GM23338 (cell line): ENCODE measurements at regions not wholly inside any gene's neighbourhood (a gene's known extent, or its start where the extent isn't known, plus 50 kb on each side); places are given as distances from the start of the nearest gene placed in this dataset.

ENCODE experiments used
- ATAC-seq: fragments of 200-7000 bp; cut with Tn5 transposase; 3 replicates; pipeline ENCODE4 v1.9.1; 2020
- DNase-seq: peaks from one replicate; pipeline ENCODE4 v3.0.0-alpha.2; 2015; ENCODE audit warnings: low spot score
- H2AFZ ChIP-seq: fragments of 200-600 bp; sonication (generic); 2 replicates; pipeline ENCODE4 v1.8.0; 2016; ENCODE audit warnings: antibody characterized with exemption, mild to moderate bottlenecking, moderate library complexity
- H3F3A ChIP-seq: fragments of 200-600 bp; sonication (generic); replicated peaks from 2 replicates; pipeline ENCODE4 v1.8.0; 2017; ENCODE audit warnings: antibody characterized with exemption, mixed run types, low read depth
- H3K27ac ChIP-seq: fragments of 200-600 bp; sonication (generic); 2 replicates; pipeline ENCODE4 v1.6.1; 2016; ENCODE audit warnings: low read depth
- H3K27me3 ChIP-seq: fragments of 200-600 bp; sonication (generic); 2 replicates; pipeline ENCODE4 v1.8.0; 2016; ENCODE audit warnings: mild to moderate bottlenecking, mixed run types, moderate library complexity; ENCODE audit not compliant: insufficient read depth
- H3K36me3 ChIP-seq: fragments of 200-600 bp; sonication (generic); 2 replicates; pipeline ENCODE4 v1.8.0; 2016; ENCODE audit warnings: mild to moderate bottlenecking; ENCODE audit not compliant: insufficient read depth
- H3K4me1 ChIP-seq: fragments of 200-600 bp; sonication (generic); 2 replicates; pipeline ENCODE4 v1.8.0; 2016; ENCODE audit warnings: mild to moderate bottlenecking, moderate library complexity; ENCODE audit not compliant: insufficient read depth
- H3K4me2 ChIP-seq: fragments of 200-600 bp; sonication (generic); 2 replicates; pipeline ENCODE4 v1.7.1; 2017; ENCODE audit warnings: mixed run types
- H3K4me3 ChIP-seq: fragments of 200-600 bp; sonication (generic); 2 replicates; pipeline ENCODE4 v1.6.1; 2016; ENCODE audit warnings: mixed run types
- H3K79me2 ChIP-seq: fragments of 200-600 bp; sonication (generic); replicated peaks from 2 replicates; pipeline ENCODE4 v1.8.0; 2017; ENCODE audit warnings: mild to moderate bottlenecking; ENCODE audit not compliant: insufficient read depth
- H3K9me2 ChIP-seq: fragments of 200-600 bp; sonication (generic); 2 replicates; pipeline ENCODE4 v1.8.0; 2017; ENCODE audit not compliant: insufficient read depth
- H4K20me1 ChIP-seq: fragments of 200-600 bp; sonication (generic); replicated peaks from 2 replicates; pipeline ENCODE4 v1.8.0; 2017; ENCODE audit warnings: mild to moderate bottlenecking; ENCODE audit not compliant: insufficient read depth
- H3K27ac Mint-ChIP-seq: 2 replicates; pipeline ENCODE4 v1.8.0; 2020; ENCODE audit warnings: inconsistent platforms, mild to moderate bottlenecking, moderate library complexity, mixed read lengths
- H3K27me3 Mint-ChIP-seq: 3 replicates; pipeline ENCODE4 v1.8.0; 2022; ENCODE audit warnings: low read depth, mild to moderate bottlenecking, moderate library complexity, mixed read lengths, inconsistent platforms; ENCODE audit not compliant: insufficient read depth, poor library complexity
- H3K36me3 Mint-ChIP-seq: 3 replicates; pipeline ENCODE4 v1.8.0; 2021; ENCODE audit warnings: low read depth, mild to moderate bottlenecking, inconsistent platforms, moderate library complexity, mixed read lengths
- H3K4me1 Mint-ChIP-seq: 3 replicates; pipeline ENCODE4 v1.8.0; 2020; ENCODE audit warnings: mild to moderate bottlenecking, inconsistent platforms, mixed read lengths
- H3K4me3 Mint-ChIP-seq: 3 replicates; pipeline ENCODE4 v1.8.0; 2021; ENCODE audit warnings: moderate library complexity, mild to moderate bottlenecking, inconsistent platforms, mixed read lengths
- H3K9me3 Mint-ChIP-seq: 3 replicates; pipeline ENCODE4 v1.8.0; 2020; ENCODE audit warnings: moderate library complexity, mild to moderate bottlenecking, inconsistent platforms, mixed read lengths
- CREB1 ChIP-seq: fragments of 250-450 bp; sonication (Bioruptor Pico); IDR thresholded peaks from 2 replicates; pipeline ENCODE4 v1.5.0; 2020; ENCODE audit warnings: low read depth, mild to moderate bottlenecking, moderate library complexity
- EZH2 ChIP-seq: fragments of 200-600 bp; sonication (generic); IDR thresholded peaks from one replicate; pipeline ENCODE4 v1.8.0; 2017; ENCODE audit warnings: antibody characterized with exemption, mild to moderate bottlenecking, low read depth; ENCODE audit not compliant: unreplicated experiment
- EZH2phosphoT487 ChIP-seq: fragments of 200-600 bp; sonication (generic); IDR thresholded peaks from one replicate; pipeline ENCODE4 v1.8.1; 2018; ENCODE audit warnings: antibody characterized with exemption; ENCODE audit not compliant: unreplicated experiment
- JUNB ChIP-seq: IDR thresholded peaks from one replicate; pipeline ENCODE4 v1.6.1; 2016; ENCODE audit warnings: antibody characterized with exemption; ENCODE audit not compliant: unreplicated experiment
- NANOG ChIP-seq: IDR thresholded peaks from 2 replicates; pipeline ENCODE4 v1.6.1; 2016; ENCODE audit warnings: antibody characterized with exemption, borderline replicate concordance
- POLR2AphosphoS5 ChIP-seq: IDR thresholded peaks from 2 replicates; pipeline ENCODE4 v1.6.1; 2016; ENCODE audit warnings: antibody characterized with exemption, low read depth
- STAT1 ChIP-seq: IDR thresholded peaks from one replicate; pipeline ENCODE4 v1.6.1; 2016; ENCODE audit warnings: antibody characterized with exemption; ENCODE audit not compliant: unreplicated experiment
- ZNF114 ChIP-seq: fragments of 250-450 bp; sonication (Bioruptor Pico); IDR thresholded peaks from 2 replicates; pipeline ENCODE4 v1.5.0; 2020; ENCODE audit warnings: mild to moderate bottlenecking, moderate library complexity
- ZNF331 ChIP-seq: fragments of 250-450 bp; sonication (Bioruptor Pico); IDR thresholded peaks from 2 replicates; pipeline ENCODE4 v1.5.0; 2020; ENCODE audit warnings: low read depth, mild to moderate bottlenecking, moderate library complexity
- TF ChIP-seq, protein P1 (sequence below), 2 experiments: fragments of 200-600 bp in 1 of 2; sonication (generic) in 1 of 2; conservative IDR thresholded peaks; 2 replicates each; pipeline versions ENCODE4 v1.5.1 to v1.6.1; 2016 to 2017; ENCODE audit warnings: antibody characterized with exemption in 2 of 2, low read depth in 2 of 2, mild to moderate bottlenecking in 2 of 2, moderate library complexity in 1 of 2
- TF ChIP-seq, protein P2 (sequence below): IDR thresholded peaks from one replicate; pipeline ENCODE4 v1.6.1; 2018; ENCODE audit warnings: antibody characterized with exemption; ENCODE audit not compliant: unreplicated experiment
- TF ChIP-seq, protein P3 (sequence below): fragments of 250-450 bp; sonication (Bioruptor Pico); IDR thresholded peaks from 2 replicates; pipeline ENCODE4 v1.5.0; 2020; ENCODE audit warnings: mild to moderate bottlenecking, moderate library complexity
- TF ChIP-seq, protein P4 (sequence below): IDR thresholded peaks from 2 replicates; pipeline ENCODE4 v1.6.1; 2016; ENCODE audit warnings: antibody characterized with exemption

DNA sequence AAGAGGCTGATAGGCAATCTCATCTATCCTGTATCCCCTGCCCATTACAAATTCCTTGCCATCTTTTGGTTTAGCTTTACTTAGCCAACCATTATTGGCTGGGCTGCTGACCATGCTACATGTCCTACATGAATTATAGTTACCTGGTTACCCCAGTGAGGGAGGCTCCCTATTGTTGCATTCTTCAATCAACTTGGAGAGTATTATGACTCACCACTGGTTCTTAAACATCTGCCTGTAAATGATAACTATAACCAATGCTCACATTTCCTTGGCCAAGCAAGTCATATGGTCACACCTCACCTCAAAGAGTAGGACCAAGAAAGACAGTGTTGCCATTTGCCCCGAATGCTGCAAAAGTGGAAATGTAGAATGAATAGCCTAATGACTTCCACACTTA is 297.6 kb downstream of the IL15 start:
- H3K36me3 Mint-ChIP-seq, result peaks cover 22% of the 10 kb centered on the region; the same call in 2 of the 3 replicates
- no peak for DNase-seq
- no peak for TF ChIP-seq EZH2phosphoT487
- TF ChIP-seq JUNB, result no peak
- no peak for TF ChIP-seq CREB1 (CRISPR knock-in tag)
- TF ChIP-seq, protein P1, sequence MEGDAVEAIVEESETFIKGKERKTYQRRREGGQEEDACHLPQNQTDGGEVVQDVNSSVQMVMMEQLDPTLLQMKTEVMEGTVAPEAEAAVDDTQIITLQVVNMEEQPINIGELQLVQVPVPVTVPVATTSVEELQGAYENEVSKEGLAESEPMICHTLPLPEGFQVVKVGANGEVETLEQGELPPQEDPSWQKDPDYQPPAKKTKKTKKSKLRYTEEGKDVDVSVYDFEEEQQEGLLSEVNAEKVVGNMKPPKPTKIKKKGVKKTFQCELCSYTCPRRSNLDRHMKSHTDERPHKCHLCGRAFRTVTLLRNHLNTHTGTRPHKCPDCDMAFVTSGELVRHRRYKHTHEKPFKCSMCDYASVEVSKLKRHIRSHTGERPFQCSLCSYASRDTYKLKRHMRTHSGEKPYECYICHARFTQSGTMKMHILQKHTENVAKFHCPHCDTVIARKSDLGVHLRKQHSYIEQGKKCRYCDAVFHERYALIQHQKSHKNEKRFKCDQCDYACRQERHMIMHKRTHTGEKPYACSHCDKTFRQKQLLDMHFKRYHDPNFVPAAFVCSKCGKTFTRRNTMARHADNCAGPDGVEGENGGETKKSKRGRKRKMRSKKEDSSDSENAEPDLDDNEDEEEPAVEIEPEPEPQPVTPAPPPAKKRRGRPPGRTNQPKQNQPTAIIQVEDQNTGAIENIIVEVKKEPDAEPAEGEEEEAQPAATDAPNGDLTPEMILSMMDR (conservative IDR thresholded peaks at IDR 0.05; ENCODE audit: low read depth in 2 of 2), result no peak
- TF ChIP-seq STAT1, result no peak
- no peak for TF ChIP-seq EZH2
- TF ChIP-seq, protein P2, sequence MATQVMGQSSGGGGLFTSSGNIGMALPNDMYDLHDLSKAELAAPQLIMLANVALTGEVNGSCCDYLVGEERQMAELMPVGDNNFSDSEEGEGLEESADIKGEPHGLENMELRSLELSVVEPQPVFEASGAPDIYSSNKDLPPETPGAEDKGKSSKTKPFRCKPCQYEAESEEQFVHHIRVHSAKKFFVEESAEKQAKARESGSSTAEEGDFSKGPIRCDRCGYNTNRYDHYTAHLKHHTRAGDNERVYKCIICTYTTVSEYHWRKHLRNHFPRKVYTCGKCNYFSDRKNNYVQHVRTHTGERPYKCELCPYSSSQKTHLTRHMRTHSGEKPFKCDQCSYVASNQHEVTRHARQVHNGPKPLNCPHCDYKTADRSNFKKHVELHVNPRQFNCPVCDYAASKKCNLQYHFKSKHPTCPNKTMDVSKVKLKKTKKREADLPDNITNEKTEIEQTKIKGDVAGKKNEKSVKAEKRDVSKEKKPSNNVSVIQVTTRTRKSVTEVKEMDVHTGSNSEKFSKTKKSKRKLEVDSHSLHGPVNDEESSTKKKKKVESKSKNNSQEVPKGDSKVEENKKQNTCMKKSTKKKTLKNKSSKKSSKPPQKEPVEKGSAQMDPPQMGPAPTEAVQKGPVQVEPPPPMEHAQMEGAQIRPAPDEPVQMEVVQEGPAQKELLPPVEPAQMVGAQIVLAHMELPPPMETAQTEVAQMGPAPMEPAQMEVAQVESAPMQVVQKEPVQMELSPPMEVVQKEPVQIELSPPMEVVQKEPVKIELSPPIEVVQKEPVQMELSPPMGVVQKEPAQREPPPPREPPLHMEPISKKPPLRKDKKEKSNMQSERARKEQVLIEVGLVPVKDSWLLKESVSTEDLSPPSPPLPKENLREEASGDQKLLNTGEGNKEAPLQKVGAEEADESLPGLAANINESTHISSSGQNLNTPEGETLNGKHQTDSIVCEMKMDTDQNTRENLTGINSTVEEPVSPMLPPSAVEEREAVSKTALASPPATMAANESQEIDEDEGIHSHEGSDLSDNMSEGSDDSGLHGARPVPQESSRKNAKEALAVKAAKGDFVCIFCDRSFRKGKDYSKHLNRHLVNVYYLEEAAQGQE, result no peak
- TF ChIP-seq, protein P3, sequence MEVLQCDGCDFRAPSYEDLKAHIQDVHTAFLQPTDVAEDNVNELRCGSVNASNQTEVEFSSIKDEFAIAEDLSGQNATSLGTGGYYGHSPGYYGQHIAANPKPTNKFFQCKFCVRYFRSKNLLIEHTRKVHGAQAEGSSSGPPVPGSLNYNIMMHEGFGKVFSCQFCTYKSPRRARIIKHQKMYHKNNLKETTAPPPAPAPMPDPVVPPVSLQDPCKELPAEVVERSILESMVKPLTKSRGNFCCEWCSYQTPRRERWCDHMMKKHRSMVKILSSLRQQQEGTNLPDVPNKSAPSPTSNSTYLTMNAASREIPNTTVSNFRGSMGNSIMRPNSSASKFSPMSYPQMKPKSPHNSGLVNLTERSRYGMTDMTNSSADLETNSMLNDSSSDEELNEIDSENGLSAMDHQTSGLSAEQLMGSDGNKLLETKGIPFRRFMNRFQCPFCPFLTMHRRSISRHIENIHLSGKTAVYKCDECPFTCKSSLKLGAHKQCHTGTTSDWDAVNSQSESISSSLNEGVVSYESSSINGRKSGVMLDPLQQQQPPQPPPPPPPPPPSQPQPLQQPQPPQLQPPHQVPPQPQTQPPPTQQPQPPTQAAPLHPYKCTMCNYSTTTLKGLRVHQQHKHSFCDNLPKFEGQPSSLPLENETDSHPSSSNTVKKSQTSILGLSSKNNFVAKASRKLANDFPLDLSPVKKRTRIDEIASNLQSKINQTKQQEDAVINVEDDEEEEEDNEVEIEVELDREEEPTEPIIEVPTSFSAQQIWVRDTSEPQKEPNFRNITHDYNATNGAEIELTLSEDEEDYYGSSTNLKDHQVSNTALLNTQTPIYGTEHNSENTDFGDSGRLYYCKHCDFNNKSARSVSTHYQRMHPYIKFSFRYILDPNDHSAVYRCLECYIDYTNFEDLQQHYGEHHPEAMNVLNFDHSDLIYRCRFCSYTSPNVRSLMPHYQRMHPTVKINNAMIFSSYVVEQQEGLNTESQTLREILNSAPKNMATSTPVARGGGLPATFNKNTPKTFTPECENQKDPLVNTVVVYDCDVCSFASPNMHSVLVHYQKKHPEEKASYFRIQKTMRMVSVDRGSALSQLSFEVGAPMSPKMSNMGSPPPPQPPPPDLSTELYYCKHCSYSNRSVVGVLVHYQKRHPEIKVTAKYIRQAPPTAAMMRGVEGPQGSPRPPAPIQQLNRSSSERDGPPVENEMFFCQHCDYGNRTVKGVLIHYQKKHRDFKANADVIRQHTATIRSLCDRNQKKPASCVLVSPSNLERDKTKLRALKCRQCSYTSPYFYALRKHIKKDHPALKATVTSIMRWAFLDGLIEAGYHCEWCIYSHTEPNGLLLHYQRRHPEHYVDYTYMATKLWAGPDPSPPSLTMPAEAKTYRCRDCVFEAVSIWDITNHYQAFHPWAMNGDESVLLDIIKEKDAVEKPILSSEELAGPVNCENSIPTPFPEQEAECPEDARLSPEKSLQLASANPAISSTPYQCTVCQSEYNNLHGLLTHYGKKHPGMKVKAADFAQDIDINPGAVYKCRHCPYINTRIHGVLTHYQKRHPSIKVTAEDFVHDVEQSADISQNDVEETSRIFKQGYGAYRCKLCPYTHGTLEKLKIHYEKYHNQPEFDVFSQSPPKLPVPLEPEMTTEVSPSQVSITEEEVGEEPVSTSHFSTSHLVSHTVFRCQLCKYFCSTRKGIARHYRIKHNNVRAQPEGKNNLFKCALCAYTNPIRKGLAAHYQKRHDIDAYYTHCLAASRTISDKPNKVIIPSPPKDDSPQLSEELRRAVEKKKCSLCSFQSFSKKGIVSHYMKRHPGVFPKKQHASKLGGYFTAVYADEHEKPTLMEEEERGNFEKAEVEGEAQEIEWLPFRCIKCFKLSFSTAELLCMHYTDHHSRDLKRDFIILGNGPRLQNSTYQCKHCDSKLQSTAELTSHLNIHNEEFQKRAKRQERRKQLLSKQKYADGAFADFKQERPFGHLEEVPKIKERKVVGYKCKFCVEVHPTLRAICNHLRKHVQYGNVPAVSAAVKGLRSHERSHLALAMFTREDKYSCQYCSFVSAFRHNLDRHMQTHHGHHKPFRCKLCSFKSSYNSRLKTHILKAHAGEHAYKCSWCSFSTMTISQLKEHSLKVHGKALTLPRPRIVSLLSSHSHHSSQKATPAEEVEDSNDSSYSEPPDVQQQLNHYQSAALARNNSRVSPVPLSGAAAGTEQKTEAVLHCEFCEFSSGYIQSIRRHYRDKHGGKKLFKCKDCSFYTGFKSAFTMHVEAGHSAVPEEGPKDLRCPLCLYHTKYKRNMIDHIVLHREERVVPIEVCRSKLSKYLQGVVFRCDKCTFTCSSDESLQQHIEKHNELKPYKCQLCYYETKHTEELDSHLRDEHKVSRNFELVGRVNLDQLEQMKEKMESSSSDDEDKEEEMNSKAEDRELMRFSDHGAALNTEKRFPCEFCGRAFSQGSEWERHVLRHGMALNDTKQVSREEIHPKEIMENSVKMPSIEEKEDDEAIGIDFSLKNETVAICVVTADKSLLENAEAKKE (CRISPR knock-in tag), result no peak
- TF ChIP-seq ZNF331 (CRISPR knock-in tag), result no peak
- no peak for TF ChIP-seq ZNF114 (CRISPR knock-in tag)
- no peak for TF ChIP-seq POLR2AphosphoS5
- TF ChIP-seq, protein P4, sequence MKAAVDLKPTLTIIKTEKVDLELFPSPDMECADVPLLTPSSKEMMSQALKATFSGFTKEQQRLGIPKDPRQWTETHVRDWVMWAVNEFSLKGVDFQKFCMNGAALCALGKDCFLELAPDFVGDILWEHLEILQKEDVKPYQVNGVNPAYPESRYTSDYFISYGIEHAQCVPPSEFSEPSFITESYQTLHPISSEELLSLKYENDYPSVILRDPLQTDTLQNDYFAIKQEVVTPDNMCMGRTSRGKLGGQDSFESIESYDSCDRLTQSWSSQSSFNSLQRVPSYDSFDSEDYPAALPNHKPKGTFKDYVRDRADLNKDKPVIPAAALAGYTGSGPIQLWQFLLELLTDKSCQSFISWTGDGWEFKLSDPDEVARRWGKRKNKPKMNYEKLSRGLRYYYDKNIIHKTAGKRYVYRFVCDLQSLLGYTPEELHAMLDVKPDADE, result no peak
- TF ChIP-seq NANOG, result no peak

More for the DNA sequence above, 297.6 kb downstream of the IL15 start:
- Histone ChIP-seq H3K4me3 (no peak overlapping the region), H3K79me2 (no peaks in the 10 kb centered on the region), H4K20me1 (no peaks in the 10 kb centered on the region), H3K27me3 (no peaks in the 10 kb centered on the region), H3K4me1 (no peaks in the 10 kb centered on the region), H3K9me2 (peaks cover 11% of the 10 kb centered on the region; the same call in 1 of the 2 replicates), H3K27ac (no peak overlapping the region), H2AFZ (no peak overlapping the region), H3F3A (no peaks in the 10 kb centered on the region), H3K4me2 (no peak overlapping the region), H3K36me3 (peaks cover 8% of the 10 kb centered on the region; the same call in 1 of the 2 replicates)
- no peak for ATAC-seq
- H3K27ac Mint-ChIP-seq, result no peak overlapping the region
- H3K4me1 Mint-ChIP-seq, result no peaks in the 10 kb centered on the region
- H3K9me3 Mint-ChIP-seq, result peaks cover 28% of the 10 kb centered on the region
- no peaks in the 10 kb centered on the region for H3K27me3 Mint-ChIP-seq
- H3K4me3 Mint-ChIP-seq, result no peak overlapping the region
